Transverse colon (tissue), 4 donors: ENCODE measurements at regions not wholly inside any gene's neighbourhood (a gene's known extent, or its start where the extent isn't known, plus 50 kb on each side); places are given as distances from the start of the nearest gene placed in this dataset.

Source experiments
- DNase-seq: peaks from one replicate; pipeline ENCODE4 v3.0.0-alpha.2; 2019
- H3K27ac ChIP-seq, 4 donors: fragments of 200-600 bp; sonication (generic); 2 replicates each; pipeline ENCODE4 v1.5.1; 2016 to 2018; ENCODE audit warnings: inconsistent platforms in 4 of 4
- H3K27me3 ChIP-seq: fragments of 200-600 bp; sonication (generic); 2 replicates; pipeline ENCODE4 v1.5.1; 2017; ENCODE audit warnings: inconsistent platforms
- H3K36me3 ChIP-seq, 4 donors: fragments of 200-600 bp; sonication (generic); 2 replicates each; pipeline ENCODE4 v1.5.1; 2017 to 2019; ENCODE audit warnings: inconsistent platforms in 4 of 4
- H3K4me1 ChIP-seq, 4 donors: fragments of 200-600 bp; sonication (generic); 2 replicates each; pipeline ENCODE4 v1.5.1; 2017 to 2020; ENCODE audit warnings: inconsistent platforms in 4 of 4
- H3K4me3 ChIP-seq, 4 donors: fragments of 200-600 bp; sonication (generic); 1 replicate in 1 of 4; 2 replicates in 3 of 4; pipeline versions ENCODE4 v1.5.1 to v1.6.1; 2017 to 2019; ENCODE audit warnings: inconsistent platforms in 4 of 4
- H3K9me3 ChIP-seq, 2 donors: fragments of 200-600 bp; sonication (generic); 2 replicates each; pipeline ENCODE4 v1.5.1; 2017 to 2019; ENCODE audit warnings: inconsistent platforms in 2 of 2
- CTCF ChIP-seq, 5 experiments: fragments of 200-600 bp in 3 of 5; fragments of 450-650 bp in 2 of 5; sonication (generic) in 3 of 5; IDR thresholded peaks; 1 replicate in 2 of 5; 2 replicates in 3 of 5; pipeline ENCODE4 v1.5.1; 2016 to 2017; ENCODE audit warnings: antibody characterized with exemption in 5 of 5, inconsistent platforms in 3 of 5, mild to moderate bottlenecking in 2 of 5, moderate library complexity in 1 of 5
- EP300 ChIP-seq: sonication (generic); formaldehyde crosslinking; IDR thresholded peaks from one replicate; pipeline ENCODE4 v1.6.1; 2017; ENCODE audit warnings: antibody characterized with exemption, low read depth
- POLR2A ChIP-seq: fragments of 450-650 bp; IDR thresholded peaks from one replicate; pipeline ENCODE4 v1.6.1; 2016; ENCODE audit warnings: antibody characterized with exemption, mild to moderate bottlenecking, moderate library complexity
- POLR2AphosphoS5 ChIP-seq, 3 donors: sonication (generic); formaldehyde crosslinking; IDR thresholded peaks; one replicate each; pipeline ENCODE4 v1.6.1; 2016; ENCODE audit warnings: antibody characterized with exemption in 3 of 3
- WGBS, 2 donors: methylation state at CpG; one replicate each; pipeline ENCODE4 v1.1.5; 2018; ENCODE audit warnings: low coverage in 1 of 2; 5-methylcytosine and 5-hydroxymethylcytosine counted together
- in situ Hi-C, 4 donors: fragments of 200-750 bp; cut with MboI; loops; one replicate each; pipeline versions ENCODE4 v1.15.0 to v1.15.1; 2017; ENCODE audit warnings: low sequenced_read_pairs in 3 of 4, low pct_ligation_motif_present in 1 of 4, low pct_unique_long_range_greater_than_20kb in 1 of 4
- intact Hi-C: fragments of 100-400 bp; cut with DNase I; formaldehyde crosslinking; loops from one replicate; pipeline ENCODE4 v1.15.1; 2023; ENCODE audit warnings: low total_unique reads

- Histone ChIP-seq H3K27ac (no peak overlapping the region), H3K4me1 (no peaks in the 10 kb centered on the region), H3K27me3 (no peaks in the 10 kb centered on the region), H3K4me3 (no peak overlapping the region), H3K36me3 (no peaks in the 10 kb centered on the region), H3K9me3 (no peaks in the 10 kb centered on the region)
- TF ChIP-seq CTCF (IDR thresholded peaks at IDR 0.05) (no peak), POLR2A (no peak), POLR2AphosphoS5 (IDR thresholded peaks at IDR 0.05) (no peak), EP300 (no peak)
- WGBS, 2 donors = 72 to 100% methylated on average over 3 to 7 of the region's 7 CpGs
- DNase-seq = no peak
- intact Hi-C loops = no loop called here
- in situ Hi-C loops = no loop called here
Observed at GRCh38 chr10:128361487-128361886, 235.3 kb upstream of the MKI67 start.

- DNase-seq = no peak
- H3K4me3 ChIP-seq = no peak overlapping the region
- TF ChIP-seq POLR2AphosphoS5 (IDR thresholded peaks at IDR 0.05) (no peak), POLR2A (no peak), EP300 (no peak), CTCF (IDR thresholded peaks at IDR 0.05) (no peak)
- H3K27ac ChIP-seq = no peak overlapping the region
- H3K9me3 ChIP-seq = no peaks in the 10 kb centered on the region
- H3K36me3 ChIP-seq = no peaks in the 10 kb centered on the region
- WGBS, 2 donors = 71% methylated on average over 4 of the region's 4 CpGs
- no peaks in the 10 kb centered on the region for H3K4me1 ChIP-seq
- intact Hi-C loops (no loop called here), in situ Hi-C loops (no loop called here)
- no peaks in the 10 kb centered on the region for H3K27me3 ChIP-seq
Observed at GRCh38 chr10:128362514-128362913, 236.3 kb upstream of the MKI67 start.

- no peak for DNase-seq
- 0 to 24% methylated on average over 1 to 3 of the region's 3 CpGs for WGBS, 2 donors
- in situ Hi-C loops = no loop called here
Observed at GRCh38 chr10:128364631-128365030, 238.4 kb upstream of the MKI67 start.

GRCh38 chr10:128365156-128365725 lies 239.0 kb upstream of the MKI67 start:
- H3K4me1 ChIP-seq = no peaks in the 10 kb centered on the region
- H3K27ac ChIP-seq = no peak overlapping the region
- no peak for TF ChIP-seq POLR2AphosphoS5 (IDR thresholded peaks at IDR 0.05)
- no peak for TF ChIP-seq CTCF (IDR thresholded peaks at IDR 0.05)
- no peak for TF ChIP-seq POLR2A
- no peak for TF ChIP-seq EP300
- DNase-seq = no peak
- intact Hi-C loops = no loop called here
- H3K27me3 ChIP-seq = no peaks in the 10 kb centered on the region
- in situ Hi-C loops = no loop called here
- H3K36me3 ChIP-seq = no peaks in the 10 kb centered on the region
- H3K9me3 ChIP-seq = no peaks in the 10 kb centered on the region
- WGBS, 2 donors = 71% methylated on average over 3 to 17 of the region's 17 CpGs
- no peak overlapping the region for H3K4me3 ChIP-seq

More at GRCh38 chr10:128364631-128365030, 238.4 kb upstream of the MKI67 start:
- Histone ChIP-seq H3K4me3 (no peak overlapping the region), H3K27me3 (no peaks in the 10 kb centered on the region), H3K4me1 (no peaks in the 10 kb centered on the region), H3K27ac (no peak overlapping the region), H3K9me3 (no peaks in the 10 kb centered on the region), H3K36me3 (no peaks in the 10 kb centered on the region)
- intact Hi-C loops = no loop called here
- TF ChIP-seq EP300 (no peak), POLR2AphosphoS5 (IDR thresholded peaks at IDR 0.05) (no peak), POLR2A (no peak), CTCF (IDR thresholded peaks at IDR 0.05) (no peak)
